ENCODE measurements at regions not wholly inside any gene's neighbourhood (a gene's known extent, or its start where the extent isn't known, plus 50 kb on each side); places are given as distances from the start of the nearest gene placed in this dataset.
A peak's percentile ranks its signal among the peaks of the same experiment; 100 is the strongest.
"Not testable (repeated sequence)": the region's sequence is repeated elsewhere in the genome, so short reads cannot be mapped to it uniquely, and the experiment has no call there.

- DNase-seq (ENCODE audit: low spot score in 2 of 2), result no peak
- Mint-ChIP-seq H3K27ac (no peak overlapping the region), H3K36me3 (peaks cover 0 to 5% of the 10 kb centered on the region in 2 donors), H3K9me3 (peaks cover 0 to 9% of the 10 kb centered on the region in 2 donors)
- peak in 1 of 2 donors; percentile 40 for ATAC-seq
Measured at GRCh38 chr10:11673346-11674280, 62.2 kb upstream of the USP6NL start.

- ATAC-seq (no peak), DNase-seq (ENCODE audit: low spot score in 2 of 2) (no peak)
- Mint-ChIP-seq H3K36me3 (peaks cover 0 to 5% of the 10 kb centered on the region in 2 donors), H3K9me3 (peaks cover 0 to 9% of the 10 kb centered on the region in 2 donors), H3K27ac (no peak overlapping the region)
Measured at GRCh38 chr10:11672836-11673235, 61.4 kb upstream of the USP6NL start.

- ATAC-seq (no peak), DNase-seq (ENCODE audit: low spot score in 2 of 2) (no peak)
- no peak overlapping the region for H3K27ac Mint-ChIP-seq
- peaks cover 0 to 7% of the 10 kb centered on the region in 2 donors for H3K36me3 Mint-ChIP-seq
- peaks cover 0 to 9% of the 10 kb centered on the region in 2 donors for H3K9me3 Mint-ChIP-seq
Measured at GRCh38 chr10:11670381-11670780, 58.9 kb upstream of the USP6NL start.

GRCh38 chr10:11668847-11669610 is 57.6 kb upstream of the USP6NL start:
- ATAC-seq, result no peak
- peaks cover 0 to 5% of the 10 kb centered on the region in 2 donors for H3K36me3 Mint-ChIP-seq
- DNase-seq (ENCODE audit: low spot score in 2 of 2), result no peak
- H3K9me3 Mint-ChIP-seq, result peaks cover 0 to 9% of the 10 kb centered on the region in 2 donors
- no peak overlapping the region for H3K27ac Mint-ChIP-seq

- Mint-ChIP-seq H3K9me3 (peaks cover 0 to 9% of the 10 kb centered on the region in 2 donors), H3K36me3 (peaks cover 0 to 5% of the 10 kb centered on the region in 2 donors), H3K27ac (no peak overlapping the region)
- ATAC-seq, result no peak
- DNase-seq (ENCODE audit: low spot score in 2 of 2), result no peak
Measured at GRCh38 chr10:11667756-11668155, 56.3 kb upstream of the USP6NL start.

GRCh38 chr10:11663763-11664555 is 52.5 kb upstream of the USP6NL start:
- H3K36me3 Mint-ChIP-seq, result peaks cover 0 to 5% of the 10 kb centered on the region in 2 donors
- peaks cover 0 to 9% of the 10 kb centered on the region in 2 donors for H3K9me3 Mint-ChIP-seq
- no peak for ATAC-seq
- DNase-seq (ENCODE audit: low spot score in 2 of 2), result no peak
- H3K27ac Mint-ChIP-seq, result no peak overlapping the region

- DNase-seq (ENCODE audit: low spot score in 2 of 2); H3K36me3 Mint-ChIP-seq; ATAC-seq; H3K27ac Mint-ChIP-seq; H3K9me3 Mint-ChIP-seq: not testable (repeated sequence)
Measured at GRCh38 chr10:11663126-11663515, 51.7 kb upstream of the USP6NL start.

- peaks cover 0 to 9% of the 10 kb centered on the region in 2 donors for H3K9me3 Mint-ChIP-seq
- no peak overlapping the region for H3K27ac Mint-ChIP-seq
- DNase-seq (ENCODE audit: low spot score in 2 of 2), result no peak
- no peak for ATAC-seq
- peaks cover 0 to 5% of the 10 kb centered on the region in 2 donors for H3K36me3 Mint-ChIP-seq
Measured at GRCh38 chr10:11661441-11661840, 50.0 kb upstream of the USP6NL start.

Data from activated naive CD4-positive, alpha-beta T cell treated with anti-CD3 and anti-CD28 coated beads, Interleukin-2, amount 50 U/mL, for 72 hours (primary cell).